Fibroblast of lung (primary cell): ENCODE measurements at regions not wholly inside any gene's neighbourhood (a gene's known extent, or its start where the extent isn't known, plus 50 kb on each side); places are given as distances from the start of the nearest gene placed in this dataset.
"Not testable (repeated sequence)": the region's sequence is repeated elsewhere in the genome, so short reads cannot be mapped to it uniquely, and the experiment has no call there.

Experiments
- DNase-seq, 2 donors: peaks; one replicate each; pipeline versions ENCODE4 v3.0.0 to v3.0.0-alpha.2; 2010; ENCODE audit warnings: low read depth in 2 of 2
- H2AFZ ChIP-seq: 2 replicates; pipeline ENCODE4 v1.5.1; 2012; ENCODE audit warnings: low read length, control low read depth, inconsistent platforms
- H3K27ac ChIP-seq: 2 replicates; pipeline ENCODE4 v1.5.1; 2011; ENCODE audit warnings: low read length, control low read depth; ENCODE audit not compliant: insufficient read depth
- H3K27me3 ChIP-seq: 2 replicates; pipeline ENCODE4 v1.5.1; 2011; ENCODE audit warnings: mild to moderate bottlenecking, low read length; ENCODE audit not compliant: control insufficient read depth, insufficient read depth
- H3K36me3 ChIP-seq: 2 replicates; pipeline ENCODE4 v1.5.1; 2011; ENCODE audit warnings: low read length; ENCODE audit not compliant: control insufficient read depth, insufficient read depth
- H3K4me1 ChIP-seq: 2 replicates; pipeline ENCODE4 v1.5.1; 2011; ENCODE audit warnings: low read length; ENCODE audit not compliant: control insufficient read depth, insufficient read depth; ENCODE audit errors: extremely low read depth
- H3K4me2 ChIP-seq: 2 replicates; pipeline ENCODE4 v1.5.1; 2011; ENCODE audit warnings: low read length, control low read depth; ENCODE audit not compliant: insufficient read depth; ENCODE audit errors: extremely low read depth
- H3K4me3 ChIP-seq, 4 experiments: fragments of 200-600 bp in 1 of 4; sonication (generic) in 1 of 4; replicated peaks in 1 of 4; 2 replicates each; pipeline ENCODE4 v1.5.1; 2011 to 2016; ENCODE audit warnings: low read length in 4 of 4, low read depth in 3 of 4, mild to moderate bottlenecking in 3 of 4, control low read depth in 2 of 4, inconsistent platforms in 1 of 4, mixed read lengths in 1 of 4; ENCODE audit not compliant: insufficient read depth in 1 of 4; ENCODE audit errors: control extremely low read depth in 1 of 4
- H3K79me2 ChIP-seq: 2 replicates; pipeline ENCODE4 v1.5.1; 2012; ENCODE audit warnings: mild to moderate bottlenecking, low read length, inconsistent platforms; ENCODE audit not compliant: control insufficient read depth, insufficient read depth
- H3K9ac ChIP-seq: 2 replicates; pipeline ENCODE4 v1.5.1; 2011; ENCODE audit warnings: mild to moderate bottlenecking, low read length, control low read depth; ENCODE audit not compliant: insufficient read depth
- H3K9me3 ChIP-seq: 2 replicates; pipeline ENCODE4 v1.5.1; 2012; ENCODE audit warnings: low read depth, low read length; ENCODE audit not compliant: control insufficient read depth, insufficient read depth
- H4K20me1 ChIP-seq: 2 replicates; pipeline ENCODE4 v1.5.1; 2011; ENCODE audit warnings: low read length; ENCODE audit not compliant: control insufficient read depth, insufficient read depth; ENCODE audit errors: extremely low read depth
- CTCF ChIP-seq, 2 donors: IDR thresholded peaks in 1 of 2; conservative IDR thresholded peaks in 1 of 2; 1 replicate in 1 of 2; 2 replicates in 1 of 2; pipeline ENCODE4 v1.5.1; 2011 to 2012; ENCODE audit warnings: low read length in 2 of 2, control low read depth in 1 of 2, inconsistent platforms in 1 of 2, low read depth in 1 of 2, mild to moderate bottlenecking in 1 of 2
- EZH2 ChIP-seq: IDR thresholded peaks from 2 replicates; pipeline ENCODE4 v1.5.1; 2012; ENCODE audit warnings: low read length, control low read depth, mild to moderate bottlenecking; ENCODE audit errors: missing control alignments

GRCh38 chr11:121358760-121359159 is 66.2 kb downstream of the SC5D start:
- Histone ChIP-seq H3K9me3 (no peaks in the 10 kb centered on the region), H4K20me1 (no peaks in the 10 kb centered on the region), H3K27me3 (peaks cover 7% of the 10 kb centered on the region), H3K4me1 (no peaks in the 10 kb centered on the region), H3K9ac (no peak overlapping the region), H3K4me2 (no peak overlapping the region), H3K4me3 (no peak overlapping the region), H3K79me2 (no peaks in the 10 kb centered on the region), H2AFZ (no peak overlapping the region), H3K27ac (no peak overlapping the region), H3K36me3 (no peaks in the 10 kb centered on the region)
- TF ChIP-seq EZH2 (no peak), CTCF (conservative IDR thresholded peaks at IDR 0.05 in 1 of 2, IDR thresholded peaks at IDR 0.05 in 1 of 2; ENCODE audit: low read depth in 1 of 2, low read length in 2 of 2) (no peak)
- DNase-seq: no peak

GRCh38 chr11:121359591-121359990 is 67.0 kb downstream of the SC5D start:
- Histone ChIP-seq H3K4me3 (no peak overlapping the region), H3K36me3 (no peaks in the 10 kb centered on the region), H3K4me1 (no peaks in the 10 kb centered on the region), H3K79me2 (no peaks in the 10 kb centered on the region), H3K27me3 (peaks cover 7% of the 10 kb centered on the region), H4K20me1 (no peaks in the 10 kb centered on the region), H3K9ac (no peak overlapping the region), H3K9me3 (no peaks in the 10 kb centered on the region), H3K27ac (no peak overlapping the region), H3K4me2 (no peak overlapping the region), H2AFZ (no peak overlapping the region)
- no peak for DNase-seq
- TF ChIP-seq CTCF (conservative IDR thresholded peaks at IDR 0.05 in 1 of 2, IDR thresholded peaks at IDR 0.05 in 1 of 2; ENCODE audit: low read depth in 1 of 2, low read length in 2 of 2) (no peak), EZH2 (no peak)

- not testable (repeated sequence) for H3K27ac ChIP-seq, DNase-seq, H3K4me1 ChIP-seq, H3K79me2 ChIP-seq, H3K9me3 ChIP-seq, H3K36me3 ChIP-seq, H3K4me3 ChIP-seq, H3K9ac ChIP-seq, H2AFZ ChIP-seq, H3K4me2 ChIP-seq, H3K27me3 ChIP-seq, H4K20me1 ChIP-seq
These were observed 70.4 kb downstream of the SC5D start for GRCh38 chr11:121362955-121363354.
